Tibial nerve (tissue), 4 donors: ENCODE measurements at regions not wholly inside any gene's neighbourhood (a gene's known extent, or its start where the extent isn't known, plus 50 kb on each side); places are given as distances from the start of the nearest gene placed in this dataset.

ENCODE experiments used
- CTCF ChIP-seq, 5 experiments: fragments of 200-600 bp in 3 of 5; fragments of 450-650 bp in 2 of 5; sonication (generic) in 3 of 5; IDR thresholded peaks; one replicate each; pipeline ENCODE4 v1.5.1; 2016 to 2019; ENCODE audit warnings: antibody characterized with exemption in 5 of 5, mild to moderate bottlenecking in 3 of 5, moderate library complexity in 2 of 5
- EP300 ChIP-seq, 2 donors: sonication (generic); formaldehyde crosslinking; IDR thresholded peaks; one replicate each; pipeline ENCODE4 v1.6.1; 2017; ENCODE audit warnings: antibody characterized with exemption in 2 of 2, mild to moderate bottlenecking in 1 of 2
- POLR2A ChIP-seq, 2 donors: fragments of 450-650 bp; IDR thresholded peaks; one replicate each; pipeline ENCODE4 v1.6.1; 2017; ENCODE audit warnings: antibody characterized with exemption in 2 of 2, mild to moderate bottlenecking in 2 of 2, moderate library complexity in 2 of 2

GRCh38 chr4:166502660-166503059 is 629.6 kb downstream of the TLL1 start:
- TF ChIP-seq EP300 (IDR thresholded peaks at IDR 0.05) (no peak), POLR2A (IDR thresholded peaks at IDR 0.05) (no peak), CTCF (IDR thresholded peaks at IDR 0.05) (no peak)
